HepG2 (cell line): ENCODE measurements at regions not wholly inside any gene's neighbourhood (a gene's known extent, or its start where the extent isn't known, plus 50 kb on each side); places are given as distances from the start of the nearest gene placed in this dataset.

Experiments
- ATAC-seq: fragments of 200-7000 bp; cut with Tn5 transposase; 3 replicates; pipeline ENCODE4 v1.9.1; 2020; ENCODE audit warnings: mild to moderate bottlenecking, moderate library complexity
- BruUV-seq: library from RNA; stranded (reverse); fragments of 400-500 nt; replicated peaks from 2 replicates; lab custom pipeline; 2021; lab: Mats Ljungman, UMichigan
- CTCF ChIA-PET: fragments of 300-600 bp; formaldehyde crosslinking; extraction: SDS; loops from one replicate; lab custom pipeline; 2021; ENCODE audit warnings: low total read pairs, inconsistent platforms, low intra/inter-chr PET ratio; lab: Yijun Ruan, JAX
- POLR2A ChIA-PET: fragments of 350-600 bp; sonication (Branson Sonifier 250); formaldehyde crosslinking; loops from one replicate; lab custom pipeline; 2020; ENCODE audit warnings: antibody characterized with exemption, inconsistent platforms; lab: Yijun Ruan, JAX
- DNase-seq: peaks from one replicate; pipeline ENCODE4 v3.0.0-alpha.2; 2015; ENCODE audit warnings: low spot score
- FAIRE-seq: peaks from 3 replicates; lab custom pipeline; 2011; peaks lifted over from hg19 to GRCh38; lab: Jason Lieb, UNC
- H2AFZ ChIP-seq: one replicate; pipeline ENCODE4 v1.6.1; 2011; ENCODE audit warnings: low read length, inconsistent platforms
- H3K27ac ChIP-seq: fragments of 300-600 bp; 3 replicates; pipeline ENCODE4 v1.8.0; 2011; ENCODE audit warnings: mixed run types, mild to moderate bottlenecking, mixed read lengths, low read length, inconsistent platforms; ENCODE audit not compliant: insufficient read depth; ENCODE audit errors: extremely low read length
- H3K27me3 ChIP-seq, 2 experiments: fragments of 200-600 bp in 1 of 2; 2 replicates in 1 of 2; 3 replicates in 1 of 2; pipeline versions ENCODE4 v1.6.0 to v1.8.0; 2011; ENCODE audit warnings: low read length in 2 of 2, mild to moderate bottlenecking in 2 of 2, moderate library complexity in 2 of 2, inconsistent platforms in 1 of 2; ENCODE audit not compliant: insufficient read depth in 2 of 2, control insufficient read depth in 1 of 2
- H3K36me3 ChIP-seq, 2 experiments: fragments of 200-600 bp in 1 of 2; replicated peaks in 1 of 2; 2 replicates in 1 of 2; 3 replicates in 1 of 2; pipeline versions ENCODE4 v1.5.1 to v1.8.0; 2011; ENCODE audit warnings: low read length in 2 of 2, inconsistent platforms in 1 of 2; ENCODE audit not compliant: insufficient read depth in 2 of 2, control insufficient read depth in 1 of 2
- H3K4me1 ChIP-seq: 2 replicates; pipeline ENCODE4 v1.5.1; 2012; ENCODE audit warnings: low read length, inconsistent platforms; ENCODE audit not compliant: insufficient read depth
- H3K4me2 ChIP-seq: 2 replicates; pipeline ENCODE4 v1.6.0; 2011; ENCODE audit warnings: low read depth, low read length, inconsistent platforms
- H3K4me3 ChIP-seq, 3 experiments: fragments of 200-600 bp in 1 of 3; sonication (generic), shearing (Covaris generic) in 1 of 3; replicated peaks in 1 of 3; 2 replicates each; pipeline ENCODE4 v1.5.1; 2011 to 2016; ENCODE audit warnings: low read length in 3 of 3, inconsistent platforms in 2 of 3, low read depth in 2 of 3, mild to moderate bottlenecking in 2 of 3, control low read depth in 1 of 3, mixed read lengths in 1 of 3; ENCODE audit not compliant: insufficient read depth in 1 of 3
- H3K79me2 ChIP-seq: one replicate; pipeline ENCODE4 v1.6.1; 2011; ENCODE audit warnings: low read length, inconsistent platforms; ENCODE audit not compliant: insufficient read depth
- H3K9ac ChIP-seq: 2 replicates; pipeline ENCODE4 v1.6.0; 2011; ENCODE audit warnings: mild to moderate bottlenecking, low read depth, low read length, inconsistent platforms; ENCODE audit not compliant: insufficient read depth
- H3K9me3 ChIP-seq: 2 replicates; pipeline ENCODE4 v1.5.1; 2012; ENCODE audit warnings: mild to moderate bottlenecking, low read length
- H4K20me1 ChIP-seq: 2 replicates; pipeline ENCODE4 v1.6.0; 2011; ENCODE audit warnings: inconsistent platforms, mild to moderate bottlenecking, low read length, moderate library complexity; ENCODE audit not compliant: insufficient read depth
- DPF2 ChIP-seq: sonication (generic); formaldehyde crosslinking; IDR thresholded peaks from 2 replicates; pipeline ENCODE4 v1.4.0; 2020; ENCODE audit warnings: mild to moderate bottlenecking, low read depth, missing genetic modification reagents, borderline replicate concordance
- FLYWCH1 ChIP-seq: sonication (generic); formaldehyde crosslinking; IDR thresholded peaks from 2 replicates; pipeline ENCODE4 v1.8.1; 2023; ENCODE audit warnings: mild to moderate bottlenecking, missing genetic modification reagents
- MAFG ChIP-seq: sonication (generic); formaldehyde crosslinking; IDR thresholded peaks from 2 replicates; pipeline ENCODE4 v1.5.1; 2020; ENCODE audit warnings: mild to moderate bottlenecking, missing genetic modification reagents
- MATR3 ChIP-seq: sonication (generic); formaldehyde crosslinking; IDR thresholded peaks from 2 replicates; pipeline ENCODE4 v1.4.0; 2020; ENCODE audit warnings: missing genetic modification reagents
- NCOR1 ChIP-seq: fragments of 200-600 bp; sonication (generic); IDR thresholded peaks from 2 replicates; pipeline ENCODE4 v1.7.0; 2017; ENCODE audit warnings: antibody characterized with exemption, low read length, borderline replicate concordance
- SRSF4 ChIP-seq: fragments of 200-400 bp; formaldehyde crosslinking; IDR thresholded peaks from one replicate; pipeline ENCODE4 v1.6.1; 2018; ENCODE audit warnings: mild to moderate bottlenecking, low read depth, low read length, moderate library complexity; ENCODE audit not compliant: poor library complexity, severe bottlenecking
- TSC22D2 ChIP-seq: sonication (generic); formaldehyde crosslinking; IDR thresholded peaks from 2 replicates; pipeline ENCODE4 v1.5.1; 2020; ENCODE audit warnings: missing genetic modification reagents, mild to moderate bottlenecking, borderline replicate concordance
- ZBTB42 ChIP-seq: sonication (generic); formaldehyde crosslinking; IDR thresholded peaks from 2 replicates; pipeline ENCODE4 v1.5.0; 2020; ENCODE audit warnings: mild to moderate bottlenecking, missing genetic modification reagents
- ZBTB44 ChIP-seq: sonication (generic); formaldehyde crosslinking; IDR thresholded peaks from 2 replicates; pipeline ENCODE4 v1.4.0; 2020; ENCODE audit warnings: missing genetic modification reagents
- ZIK1 ChIP-seq: sonication (generic); formaldehyde crosslinking; IDR thresholded peaks from 2 replicates; pipeline ENCODE4 v1.5.0; 2020; ENCODE audit warnings: mild to moderate bottlenecking, low read depth, missing genetic modification reagents, borderline replicate concordance
- ZNF260 ChIP-seq: sonication (generic); formaldehyde crosslinking; IDR thresholded peaks from 2 replicates; pipeline ENCODE4 v1.4.0; 2020; ENCODE audit warnings: missing genetic modification reagents, low read depth, mild to moderate bottlenecking, borderline replicate concordance
- ZNF451 ChIP-seq: sonication (generic); formaldehyde crosslinking; IDR thresholded peaks from 2 replicates; pipeline ENCODE4 v1.5.0; 2020; ENCODE audit warnings: mild to moderate bottlenecking, missing genetic modification reagents
- ZNF879 ChIP-seq: sonication (generic); formaldehyde crosslinking; IDR thresholded peaks from 2 replicates; pipeline ENCODE4 v1.8.1; 2023; ENCODE audit warnings: missing genetic modification reagents
- WGBS: methylation state at CpG from one replicate; pipeline ENCODE4 v1.1.6; 2017; ENCODE audit warnings: low lambda C conversion rate; 5-methylcytosine and 5-hydroxymethylcytosine counted together
- in situ Hi-C: cut with HindIII; loops from 2 replicates; pipeline ENCODE4 v1.10.0; 2017; ENCODE audit warnings: low pct_unique_long_range_greater_than_20kb; ENCODE audit not compliant: extremely low pct_ligation_motif_present
- intact Hi-C: fragments of 100-400 bp; cut with micrococcal nuclease; formaldehyde crosslinking; loops from one replicate; pipeline ENCODE4 v1.10.0; 2022; ENCODE audit not compliant: unreplicated experiment

- TF ChIP-seq NCOR1 = no peak
- TF ChIP-seq MATR3 (CRISPR knock-in tag) = no peak
- TF ChIP-seq SRSF4 = no peak
- TF ChIP-seq ZNF879 = no peak
- TF ChIP-seq MAFG = no peak
- no peak for TF ChIP-seq ZBTB42 (CRISPR knock-in tag)
- TF ChIP-seq ZNF451 (CRISPR knock-in tag) = no peak
- TF ChIP-seq ZBTB44 (CRISPR knock-in tag) = no peak
Measured at GRCh38 chr3:170753421-170754310, 116.3 kb downstream of the RPL22L1 start (continued).

- no peak overlapping the region for H3K27ac ChIP-seq
- H3K4me1 ChIP-seq = no peaks in the 10 kb centered on the region
- no peak overlapping the region for H3K4me3 ChIP-seq
- TF ChIP-seq ZIK1 (CRISPR knock-in tag) = no peak
- TF ChIP-seq TSC22D2 (CRISPR knock-in tag) = no peak
- TF ChIP-seq FLYWCH1 (CRISPR knock-in tag) = no peak
- no peak for TF ChIP-seq DPF2 (CRISPR knock-in tag)
- no peak for TF ChIP-seq ZNF260
- no peak overlapping the region for H3K9ac ChIP-seq
- no TSS peak for BruUV-seq
- no peak overlapping the region for H2AFZ ChIP-seq
- POLR2A ChIA-PET = no interaction called here
- no peaks in the 10 kb centered on the region for H3K36me3 ChIP-seq
- H3K4me2 ChIP-seq = no peak overlapping the region
- ATAC-seq (no peak), FAIRE-seq (no peak), DNase-seq (no peak)
- intact Hi-C loops (no loop called here), in situ Hi-C loops (no loop called here)
- H3K27me3 ChIP-seq = no peaks in the 10 kb centered on the region
- no peaks in the 10 kb centered on the region for H3K79me2 ChIP-seq
- CTCF ChIA-PET = no interaction called here
- no peaks in the 10 kb centered on the region for H3K9me3 ChIP-seq
- WGBS = 28% methylated on average over 6 of the region's 6 CpGs
- H4K20me1 ChIP-seq = no peaks in the 10 kb centered on the region
Measured at GRCh38 chr3:170752571-170753155, 117.3 kb downstream of the RPL22L1 start.
